Ectodermal cell (in vitro differentiated cells): ENCODE measurements at regions not wholly inside any gene's neighbourhood (a gene's known extent, or its start where the extent isn't known, plus 50 kb on each side); places are given as distances from the start of the nearest gene placed in this dataset.

Experiments used
- H3K27ac ChIP-seq: 2 replicates; pipeline ENCODE4 v1.7.0; 2013; ENCODE audit warnings: mild to moderate bottlenecking, low read depth, low read length; ENCODE audit not compliant: insufficient read depth, poor library complexity, severe bottlenecking
- H3K27me3 ChIP-seq: 2 replicates; pipeline ENCODE4 v1.7.0; 2013; ENCODE audit warnings: mild to moderate bottlenecking, low read length; ENCODE audit not compliant: insufficient read depth, control insufficient read depth, poor library complexity, severe bottlenecking
- H3K36me3 ChIP-seq: one replicate; pipeline ENCODE4 v1.7.0; 2013; ENCODE audit warnings: low read length; ENCODE audit not compliant: control insufficient read depth, insufficient read depth
- H3K4me1 ChIP-seq: one replicate; pipeline ENCODE4 v1.7.0; 2013; ENCODE audit warnings: low read length; ENCODE audit not compliant: control insufficient read depth, insufficient read depth
- H3K4me3 ChIP-seq: 2 replicates; pipeline ENCODE4 v1.7.0; 2013; ENCODE audit warnings: low read depth, low read length, control low read depth; ENCODE audit not compliant: insufficient read depth
- H3K9me3 ChIP-seq: 2 replicates; pipeline ENCODE4 v1.7.0; 2013; ENCODE audit warnings: mild to moderate bottlenecking, low read length, moderate library complexity; ENCODE audit not compliant: control insufficient read depth
- WGBS, 2 experiments: methylation state at CpG; one replicate each; pipeline ENCODE4 v1.1.7; 2013; ENCODE audit warnings: missing lambda C conversion rate in 2 of 2; 5-methylcytosine and 5-hydroxymethylcytosine counted together

DNA sequence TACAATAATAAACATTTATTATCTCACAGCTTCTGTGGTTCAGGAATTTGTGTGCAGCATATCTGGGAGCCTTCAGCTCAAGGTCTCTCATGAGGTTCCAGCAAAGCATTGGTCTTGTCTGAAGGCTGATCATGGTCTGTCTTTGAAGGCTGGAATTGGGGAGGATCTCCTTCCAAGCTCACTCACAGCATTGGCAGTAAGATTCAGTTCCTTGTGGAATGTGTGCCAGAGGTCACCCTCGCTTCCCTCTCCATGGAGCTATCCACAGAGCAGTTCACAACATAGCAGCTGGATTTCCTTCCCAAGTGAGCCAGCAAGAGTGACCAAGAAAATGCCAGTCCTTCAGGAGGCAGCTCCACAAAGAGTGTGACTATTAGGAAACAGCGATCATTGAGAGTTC lies 202.2 kb upstream of the ST6GAL2 start:
- H3K27ac ChIP-seq, result no peak overlapping the region
- H3K36me3 ChIP-seq, result no peaks in the 10 kb centered on the region
- no peak overlapping the region for H3K4me3 ChIP-seq
- H3K9me3 ChIP-seq, result no peaks in the 10 kb centered on the region
- H3K4me1 ChIP-seq, result no peaks in the 10 kb centered on the region
- no peaks in the 10 kb centered on the region for H3K27me3 ChIP-seq
- WGBS, 2 experiments, result 90 to 92% methylated on average over 2 of the region's 2 CpGs

DNA sequence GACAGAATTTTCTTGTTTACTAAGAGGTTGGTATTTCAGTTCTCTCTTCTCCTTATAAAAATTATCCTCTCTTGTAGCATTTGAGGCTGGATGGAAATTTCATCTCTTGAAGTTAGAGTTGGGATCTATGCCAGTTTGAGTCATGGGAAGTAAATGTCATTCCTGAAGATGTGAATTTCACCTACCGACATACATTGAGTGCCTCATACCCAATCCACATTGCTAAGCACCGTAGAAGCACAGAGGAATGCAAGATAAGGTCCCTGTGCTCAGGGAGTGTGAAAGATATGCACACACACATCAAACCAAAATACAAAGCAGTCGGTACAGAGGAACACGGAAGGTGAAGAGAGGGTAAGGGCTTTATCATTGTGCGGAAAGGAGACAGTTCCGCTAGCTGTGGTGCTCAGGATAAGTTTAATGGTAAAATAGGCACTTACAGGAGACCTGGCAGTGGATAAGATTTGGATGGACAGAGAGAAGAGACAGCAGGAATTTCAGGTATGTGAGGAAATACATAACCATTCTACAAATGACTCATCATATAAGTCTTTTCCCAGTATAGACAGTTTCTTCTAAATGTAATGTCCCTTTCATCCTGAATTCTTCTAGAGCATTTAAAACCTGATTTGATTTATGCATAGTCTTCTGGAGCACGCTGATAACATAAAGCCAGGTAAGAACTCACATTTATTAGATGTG lies 205.3 kb upstream of the ST6GAL2 start:
- no peak overlapping the region for H3K4me3 ChIP-seq
- no peaks in the 10 kb centered on the region for H3K9me3 ChIP-seq
- H3K27ac ChIP-seq, result no peak overlapping the region
- H3K27me3 ChIP-seq, result no peaks in the 10 kb centered on the region
- H3K36me3 ChIP-seq, result no peaks in the 10 kb centered on the region
- 88 to 92% methylated on average over 7 of the region's 7 CpGs for WGBS, 2 experiments
- no peaks in the 10 kb centered on the region for H3K4me1 ChIP-seq

DNA sequence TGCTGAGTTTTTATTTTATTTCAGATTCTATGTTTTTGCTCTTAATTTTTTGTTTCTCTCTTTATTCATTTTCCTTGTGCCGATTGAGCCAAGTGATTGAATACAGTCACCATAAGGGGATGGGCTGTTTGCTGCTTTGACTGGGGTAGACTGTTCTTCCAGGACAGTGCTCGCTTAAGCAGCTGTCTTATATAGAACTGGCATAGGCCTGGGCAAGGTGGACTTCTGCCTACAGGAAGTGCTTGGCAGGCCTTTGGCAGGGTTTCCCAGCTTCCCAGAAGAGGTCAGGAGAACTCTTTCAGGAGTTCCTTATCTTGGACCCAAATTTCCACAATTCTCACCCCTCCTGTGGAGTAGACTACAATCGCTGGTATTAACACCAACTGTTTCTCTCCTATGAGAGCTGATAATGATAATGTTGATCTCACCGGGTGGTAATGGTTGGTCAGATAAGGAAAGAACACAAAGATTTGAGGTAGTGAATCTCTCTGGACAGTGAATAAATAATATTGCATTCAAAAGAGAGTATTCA lies 207.5 kb upstream of the ST6GAL2 start:
- no peaks in the 10 kb centered on the region for H3K4me1 ChIP-seq
- no peaks in the 10 kb centered on the region for H3K36me3 ChIP-seq
- 92 to 99% methylated on average over 3 of the region's 4 CpGs for WGBS, 2 experiments
- H3K4me3 ChIP-seq, result no peak overlapping the region
- no peak overlapping the region for H3K27ac ChIP-seq
- H3K9me3 ChIP-seq, result no peaks in the 10 kb centered on the region
- no peaks in the 10 kb centered on the region for H3K27me3 ChIP-seq

DNA sequence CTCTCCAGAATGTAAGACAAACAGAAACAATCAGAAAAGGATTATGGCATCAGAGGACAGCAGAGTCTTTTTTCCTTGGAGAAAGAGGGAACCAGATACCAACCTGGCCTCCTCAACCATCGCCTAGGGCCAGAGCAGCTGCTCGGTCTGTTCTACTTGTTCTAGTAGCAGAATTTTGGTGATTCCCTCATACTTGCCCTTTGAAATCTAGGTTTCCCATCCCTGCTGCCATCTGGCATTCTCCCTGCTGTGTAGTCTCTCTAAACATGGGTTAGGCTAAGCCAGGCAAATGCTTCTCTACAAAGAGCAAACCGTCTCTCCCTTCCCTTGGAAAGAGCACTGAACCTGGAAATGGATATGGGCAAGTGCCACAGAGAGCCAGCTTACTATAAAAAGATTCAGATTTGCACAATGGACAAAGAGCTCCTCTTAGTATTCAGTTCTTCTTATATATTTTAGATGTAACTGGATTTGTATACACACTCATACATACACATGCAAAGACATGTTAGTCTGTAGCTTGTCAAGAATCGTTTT lies 208.6 kb upstream of the ST6GAL2 start:
- H3K36me3 ChIP-seq, result no peaks in the 10 kb centered on the region
- H3K9me3 ChIP-seq, result no peaks in the 10 kb centered on the region
- H3K4me1 ChIP-seq, result no peaks in the 10 kb centered on the region
- 89 to 96% methylated on average over 4 of the region's 4 CpGs for WGBS, 2 experiments
- no peak overlapping the region for H3K27ac ChIP-seq
- no peaks in the 10 kb centered on the region for H3K27me3 ChIP-seq
- H3K4me3 ChIP-seq, result no peak overlapping the region

DNA sequence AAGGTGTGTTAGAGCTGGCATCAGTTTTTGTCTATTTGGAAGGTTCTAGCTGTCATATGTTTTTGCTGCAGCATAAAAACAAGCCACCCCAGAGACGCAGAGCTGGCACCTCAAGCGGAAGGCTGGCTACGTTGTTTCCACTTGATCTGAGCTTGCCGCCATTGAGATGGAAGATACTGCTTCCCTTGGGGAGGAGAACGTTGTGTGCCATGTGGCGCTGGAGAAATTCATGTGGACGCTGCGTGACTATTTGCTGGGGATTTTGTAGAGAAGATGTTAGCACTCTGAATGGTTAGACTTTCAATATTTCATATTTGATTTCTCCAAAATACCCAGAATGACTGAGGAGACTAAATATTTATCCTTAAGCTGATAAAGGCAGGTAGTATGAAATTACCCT lies 216.2 kb upstream of the ST6GAL2 start:
- Histone ChIP-seq H3K27me3 (no peaks in the 10 kb centered on the region), H3K9me3 (no peaks in the 10 kb centered on the region), H3K36me3 (no peaks in the 10 kb centered on the region), H3K4me1 (no peaks in the 10 kb centered on the region), H3K4me3 (no peak overlapping the region), H3K27ac (no peak overlapping the region)
- WGBS, 2 experiments, result 94 to 95% methylated on average over 7 to 8 of the region's 8 CpGs

DNA sequence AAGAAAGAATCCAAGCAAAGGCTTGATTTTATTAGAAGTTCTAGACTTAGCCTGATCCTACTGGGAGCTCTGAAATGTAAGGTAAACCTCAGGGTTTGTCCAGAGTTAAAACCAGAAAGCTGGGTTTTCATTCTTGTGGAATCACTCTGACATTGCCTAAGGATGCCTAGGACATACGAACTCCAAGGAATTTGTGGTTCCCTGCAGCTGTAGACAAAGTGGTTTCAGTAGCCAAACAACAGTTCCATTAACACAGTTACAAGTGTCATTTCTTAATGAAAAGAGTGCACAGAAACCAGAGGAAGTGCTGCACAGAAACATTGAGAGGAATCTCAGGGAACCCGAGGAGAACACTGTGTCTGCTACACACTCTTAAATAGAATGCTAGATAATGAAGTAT lies 221.4 kb upstream of the ST6GAL2 start:
- H3K4me1 ChIP-seq, result no peaks in the 10 kb centered on the region
- H3K27ac ChIP-seq, result no peak overlapping the region
- 60 to 84% methylated on average over 1 to 2 of the region's 2 CpGs for WGBS, 2 experiments
- H3K4me3 ChIP-seq, result no peak overlapping the region
- no peaks in the 10 kb centered on the region for H3K9me3 ChIP-seq
- H3K36me3 ChIP-seq, result no peaks in the 10 kb centered on the region
- H3K27me3 ChIP-seq, result no peaks in the 10 kb centered on the region

DNA sequence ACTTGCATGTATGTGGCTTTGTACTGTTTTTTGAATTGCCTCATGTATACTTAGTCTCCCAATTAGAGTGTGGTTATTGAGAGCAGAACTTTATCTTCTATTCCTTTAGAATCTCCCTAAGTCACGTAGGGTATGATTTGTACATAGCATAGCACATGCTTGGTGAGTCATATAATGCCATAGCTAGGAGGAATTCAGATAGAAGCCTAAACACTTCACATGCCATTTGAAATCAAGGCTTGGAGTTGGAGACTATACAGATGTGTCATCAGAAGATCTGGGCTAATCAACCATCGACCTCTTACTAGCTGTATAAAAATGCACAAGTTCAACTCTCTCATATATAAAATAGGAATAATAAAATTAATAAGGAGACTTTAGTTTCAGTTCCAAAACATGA lies 222.6 kb upstream of the ST6GAL2 start:
- H3K27me3 ChIP-seq, result no peaks in the 10 kb centered on the region
- H3K4me3 ChIP-seq, result no peak overlapping the region
- no peaks in the 10 kb centered on the region for H3K36me3 ChIP-seq
- WGBS, 2 experiments, result 100% methylated on average over 1 of the region's 2 CpGs; no CpG with 5 or more reads in 1 of the 2 experiments
- H3K4me1 ChIP-seq, result no peaks in the 10 kb centered on the region
- H3K9me3 ChIP-seq, result no peaks in the 10 kb centered on the region
- no peak overlapping the region for H3K27ac ChIP-seq

DNA sequence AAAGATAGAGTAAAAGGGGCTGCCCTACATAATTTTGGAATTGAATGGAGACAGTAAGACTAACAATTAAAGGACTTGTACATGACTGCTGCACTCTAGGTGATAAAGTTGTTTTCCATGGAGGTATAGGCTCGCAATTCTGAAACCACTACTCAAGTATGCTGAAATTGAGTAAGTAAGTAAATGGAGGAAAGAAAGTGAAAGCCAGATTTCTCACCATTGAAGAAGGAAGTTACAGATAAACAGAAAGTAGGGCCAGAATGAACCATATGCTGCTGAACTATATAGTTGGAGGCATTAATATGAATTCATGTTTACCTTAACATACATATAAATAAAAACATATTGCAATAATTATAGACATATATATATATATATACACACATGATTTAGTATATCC lies 225.7 kb upstream of the ST6GAL2 start:
- Histone ChIP-seq H3K9me3 (no peaks in the 10 kb centered on the region), H3K27me3 (no peaks in the 10 kb centered on the region), H3K27ac (no peak overlapping the region), H3K4me1 (no peaks in the 10 kb centered on the region), H3K4me3 (no peak overlapping the region), H3K36me3 (no peaks in the 10 kb centered on the region)
- 94 to 100% methylated on average over 1 of the region's 1 CpG for WGBS, 2 experiments

DNA sequence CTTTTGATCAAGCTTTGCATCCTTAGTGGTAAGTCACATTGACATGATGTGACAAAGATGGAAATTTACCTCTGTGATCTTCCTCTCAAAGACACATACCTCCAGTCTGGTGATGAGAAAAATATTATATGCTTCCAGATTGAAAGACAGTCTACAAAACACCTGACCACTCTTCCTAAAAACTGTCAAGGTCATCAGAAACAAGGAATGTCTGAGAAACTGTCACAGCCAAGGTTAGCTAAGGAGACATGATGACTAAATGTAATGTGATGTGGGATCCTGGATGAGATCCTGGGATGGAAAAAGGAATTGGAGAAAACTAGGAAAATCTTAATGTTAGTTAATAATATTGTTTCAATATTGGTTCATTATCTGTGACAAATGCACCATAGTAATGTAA lies 226.6 kb upstream of the ST6GAL2 start:
- Histone ChIP-seq H3K9me3 (no peaks in the 10 kb centered on the region), H3K36me3 (no peaks in the 10 kb centered on the region), H3K27me3 (no peaks in the 10 kb centered on the region), H3K4me1 (no peaks in the 10 kb centered on the region), H3K4me3 (no peak overlapping the region), H3K27ac (no peak overlapping the region)

DNA sequence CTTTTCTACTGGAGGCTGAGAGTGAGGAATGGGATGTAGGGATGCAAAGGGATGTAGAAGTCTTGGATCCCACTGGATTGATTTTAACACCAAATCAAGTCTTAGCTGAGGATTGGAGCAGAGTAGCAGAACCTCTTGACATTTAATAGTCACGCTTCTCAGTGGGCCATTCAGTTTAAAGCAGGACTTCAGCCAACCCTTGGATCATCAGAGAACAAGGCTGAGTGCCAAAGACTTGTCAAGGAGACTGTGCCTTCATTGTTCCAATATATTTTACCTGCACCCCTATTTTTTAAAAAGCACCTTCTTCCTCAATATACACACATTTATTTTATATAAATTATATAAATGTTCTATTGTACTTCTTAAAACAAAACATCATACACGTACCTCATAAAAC lies 242.4 kb upstream of the ST6GAL2 start:
- 94 to 97% methylated on average over 1 of the region's 2 CpGs for WGBS, 2 experiments
- no peak overlapping the region for H3K27ac ChIP-seq
- H3K9me3 ChIP-seq, result no peaks in the 10 kb centered on the region
- H3K4me3 ChIP-seq, result no peak overlapping the region
- H3K36me3 ChIP-seq, result no peaks in the 10 kb centered on the region
- no peaks in the 10 kb centered on the region for H3K27me3 ChIP-seq
- H3K4me1 ChIP-seq, result no peaks in the 10 kb centered on the region
